HFFc6 (cell line): ENCODE measurements at regions not wholly inside any gene's neighbourhood (a gene's known extent, or its start where the extent isn't known, plus 50 kb on each side); places are given as distances from the start of the nearest gene placed in this dataset.

Experiments
- DNase-seq: peaks from one replicate; pipeline ENCODE4 v3.0.0-alpha.2; 2018
- H3K27ac Mint-ChIP-seq: 2 replicates; pipeline ENCODE4 v1.8.0; 2020; ENCODE audit warnings: mild to moderate bottlenecking, mixed read lengths
- H3K27me3 Mint-ChIP-seq: 2 replicates; pipeline ENCODE4 v1.8.0; 2021; ENCODE audit warnings: mild to moderate bottlenecking, moderate library complexity, mixed read lengths; ENCODE audit not compliant: insufficient read depth
- H3K36me3 Mint-ChIP-seq: 2 replicates; pipeline ENCODE4 v1.8.0; 2021; ENCODE audit warnings: low read depth, mixed read lengths
- H3K4me1 Mint-ChIP-seq: 2 replicates; pipeline ENCODE4 v1.8.0; 2020; ENCODE audit warnings: low read depth, mixed read lengths
- H3K4me3 Mint-ChIP-seq: 2 replicates; pipeline ENCODE4 v1.8.0; 2020; ENCODE audit warnings: mild to moderate bottlenecking, moderate library complexity, mixed read lengths
- H3K9me3 Mint-ChIP-seq: 2 replicates; pipeline ENCODE4 v1.8.0; 2020; ENCODE audit warnings: mild to moderate bottlenecking, mixed read lengths
- TF ChIP-seq, protein P1 (sequence below): fragments of 200-600 bp; sonication (generic); IDR thresholded peaks from 2 replicates; pipeline ENCODE4 v1.5.0; 2021; ENCODE audit warnings: antibody characterized with exemption, mild to moderate bottlenecking

- no peak overlapping the region for H3K4me3 Mint-ChIP-seq
- H3K9me3 Mint-ChIP-seq, result peaks cover 44% of the 10 kb centered on the region
- no peaks in the 10 kb centered on the region for H3K36me3 Mint-ChIP-seq
- no peak overlapping the region for H3K27ac Mint-ChIP-seq
- H3K4me1 Mint-ChIP-seq, result no peaks in the 10 kb centered on the region
- TF ChIP-seq, protein P1, sequence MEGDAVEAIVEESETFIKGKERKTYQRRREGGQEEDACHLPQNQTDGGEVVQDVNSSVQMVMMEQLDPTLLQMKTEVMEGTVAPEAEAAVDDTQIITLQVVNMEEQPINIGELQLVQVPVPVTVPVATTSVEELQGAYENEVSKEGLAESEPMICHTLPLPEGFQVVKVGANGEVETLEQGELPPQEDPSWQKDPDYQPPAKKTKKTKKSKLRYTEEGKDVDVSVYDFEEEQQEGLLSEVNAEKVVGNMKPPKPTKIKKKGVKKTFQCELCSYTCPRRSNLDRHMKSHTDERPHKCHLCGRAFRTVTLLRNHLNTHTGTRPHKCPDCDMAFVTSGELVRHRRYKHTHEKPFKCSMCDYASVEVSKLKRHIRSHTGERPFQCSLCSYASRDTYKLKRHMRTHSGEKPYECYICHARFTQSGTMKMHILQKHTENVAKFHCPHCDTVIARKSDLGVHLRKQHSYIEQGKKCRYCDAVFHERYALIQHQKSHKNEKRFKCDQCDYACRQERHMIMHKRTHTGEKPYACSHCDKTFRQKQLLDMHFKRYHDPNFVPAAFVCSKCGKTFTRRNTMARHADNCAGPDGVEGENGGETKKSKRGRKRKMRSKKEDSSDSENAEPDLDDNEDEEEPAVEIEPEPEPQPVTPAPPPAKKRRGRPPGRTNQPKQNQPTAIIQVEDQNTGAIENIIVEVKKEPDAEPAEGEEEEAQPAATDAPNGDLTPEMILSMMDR, result no peak
- no peaks in the 10 kb centered on the region for H3K27me3 Mint-ChIP-seq
- DNase-seq, result no peak
Observed at GRCh38 chr12:71011261-71011660, 90.7 kb upstream of the PTPRR start.

DNA sequence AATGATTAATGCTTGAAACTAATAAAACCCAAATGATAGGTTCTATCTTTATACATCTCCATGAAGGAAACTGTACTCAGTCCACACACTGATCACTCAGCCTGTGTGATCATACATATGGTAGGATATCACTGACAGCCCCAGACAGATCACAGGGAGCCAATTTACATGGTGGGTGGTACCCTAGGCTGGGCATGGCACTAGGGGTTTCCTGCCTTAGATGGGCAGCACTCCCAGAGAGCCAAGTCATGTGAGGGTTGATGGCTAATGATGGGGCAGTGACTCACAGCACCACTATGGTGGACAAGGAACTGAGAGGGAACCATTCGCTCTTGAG is 89.6 kb upstream of the PTPRR start:
- DNase-seq, result no peak
- Mint-ChIP-seq H3K27me3 (no peaks in the 10 kb centered on the region), H3K4me3 (no peak overlapping the region), H3K27ac (no peak overlapping the region), H3K9me3 (peaks cover 41% of the 10 kb centered on the region), H3K36me3 (no peaks in the 10 kb centered on the region), H3K4me1 (no peaks in the 10 kb centered on the region)
- TF ChIP-seq, protein P1, result no peak

GRCh38 chr12:71009430-71010142 is 89.0 kb upstream of the PTPRR start:
- Mint-ChIP-seq H3K4me3 (no peak overlapping the region), H3K4me1 (no peaks in the 10 kb centered on the region), H3K9me3 (peaks cover 40% of the 10 kb centered on the region), H3K27me3 (no peaks in the 10 kb centered on the region), H3K36me3 (no peaks in the 10 kb centered on the region), H3K27ac (no peak overlapping the region)
- TF ChIP-seq, protein P1, result no peak
- DNase-seq, result no peak

- Mint-ChIP-seq H3K9me3 (peaks cover 42% of the 10 kb centered on the region), H3K27ac (no peak overlapping the region), H3K27me3 (no peaks in the 10 kb centered on the region), H3K36me3 (no peaks in the 10 kb centered on the region), H3K4me3 (no peak overlapping the region), H3K4me1 (no peaks in the 10 kb centered on the region)
- TF ChIP-seq, protein P1, result no peak
- no peak for DNase-seq
Observed at GRCh38 chr12:71008616-71009015, 88.1 kb upstream of the PTPRR start.

DNA sequence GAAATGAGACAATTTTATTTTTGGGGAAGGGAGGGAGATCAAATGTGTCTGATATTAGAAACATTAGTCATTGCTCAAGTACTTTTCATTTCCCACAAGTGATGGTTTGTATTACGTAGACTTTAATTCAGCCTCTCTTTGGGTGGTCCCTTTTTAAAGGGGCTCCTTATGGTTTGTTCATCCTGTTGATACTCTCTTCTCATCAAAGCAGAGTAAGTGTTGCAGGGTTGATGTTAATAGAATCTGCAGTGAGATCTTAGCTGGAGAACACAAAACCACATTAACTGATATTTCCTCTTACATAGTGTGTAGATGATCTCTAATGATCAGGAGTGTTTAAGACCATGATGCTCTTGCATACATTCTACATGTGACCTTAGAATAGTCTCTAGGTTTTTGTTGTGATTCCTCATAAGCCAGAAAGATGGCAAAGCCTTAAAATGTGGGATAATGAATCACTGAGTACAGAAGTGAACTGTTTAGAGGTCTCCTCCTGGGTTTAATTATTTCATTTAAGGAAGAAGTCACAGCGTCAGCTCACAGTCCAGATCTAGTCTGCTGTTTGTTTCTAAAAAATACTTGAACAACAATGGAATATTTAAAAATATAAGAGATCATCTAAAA is 87.4 kb upstream of the PTPRR start:
- DNase-seq, result no peak
- H3K4me1 Mint-ChIP-seq, result no peaks in the 10 kb centered on the region

More for the DNA sequence above, 87.4 kb upstream of the PTPRR start:
- H3K27ac Mint-ChIP-seq, result no peak overlapping the region
- TF ChIP-seq, protein P1, result no peak
- no peak overlapping the region for H3K4me3 Mint-ChIP-seq
- no peaks in the 10 kb centered on the region for H3K36me3 Mint-ChIP-seq
- H3K9me3 Mint-ChIP-seq, result peaks cover 48% of the 10 kb centered on the region
- H3K27me3 Mint-ChIP-seq, result no peaks in the 10 kb centered on the region
